HG02852 (cell line): ENCODE measurements at regions not wholly inside any gene's neighbourhood (a gene's known extent, or its start where the extent isn't known, plus 50 kb on each side); places are given as distances from the start of the nearest gene placed in this dataset.
"Not testable (repeated sequence)": the region's sequence is repeated elsewhere in the genome, so short reads cannot be mapped to it uniquely, and the experiment has no call there.

Experiments used
- ATAC-seq: cut with Tn5 transposase; IDR thresholded peaks from one replicate; pipeline ENCODE4 v1.9.1; 2021; ENCODE audit warnings: mild to moderate bottlenecking, moderate library complexity; ENCODE audit not compliant: unreplicated experiment

DNA sequence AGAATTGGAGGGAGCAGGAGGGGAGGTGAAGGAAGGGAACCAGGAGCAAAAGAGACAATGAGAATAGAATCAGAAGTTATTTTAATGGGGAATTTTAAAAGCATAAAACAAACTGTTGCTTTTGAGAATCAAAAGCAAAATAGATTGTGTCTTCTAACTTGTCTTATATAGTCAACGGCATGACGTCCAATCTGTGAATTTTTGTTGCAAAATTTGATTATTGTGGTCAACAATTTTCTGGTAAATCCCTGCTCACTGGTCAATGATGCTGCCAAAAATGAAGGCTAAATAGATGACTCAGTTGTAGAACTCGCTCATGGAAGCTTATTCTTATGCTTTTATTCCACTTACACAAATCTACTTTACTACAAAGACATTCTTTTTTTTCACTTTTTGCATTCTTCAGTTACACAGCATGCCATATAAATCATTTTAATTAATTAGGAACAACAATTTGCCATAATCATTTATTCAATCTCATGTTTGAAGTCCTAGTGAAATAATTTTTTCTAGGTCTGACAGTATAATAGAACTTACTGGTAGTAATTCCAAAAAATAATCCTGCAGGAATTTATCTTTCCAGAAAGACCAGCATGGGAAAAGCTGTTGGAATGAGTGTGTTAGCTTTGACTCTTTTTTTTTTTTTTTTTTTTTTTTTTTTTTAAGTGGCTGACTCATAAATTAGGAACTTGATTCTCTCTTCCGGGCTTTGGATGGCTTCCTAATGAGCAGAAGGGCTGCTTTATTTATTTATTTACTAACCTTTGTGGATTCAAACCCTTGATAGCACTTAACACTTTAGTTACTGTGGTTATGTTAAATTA, 256.9 kb downstream of the SPRY2 start:
- no peak for ATAC-seq

DNA sequence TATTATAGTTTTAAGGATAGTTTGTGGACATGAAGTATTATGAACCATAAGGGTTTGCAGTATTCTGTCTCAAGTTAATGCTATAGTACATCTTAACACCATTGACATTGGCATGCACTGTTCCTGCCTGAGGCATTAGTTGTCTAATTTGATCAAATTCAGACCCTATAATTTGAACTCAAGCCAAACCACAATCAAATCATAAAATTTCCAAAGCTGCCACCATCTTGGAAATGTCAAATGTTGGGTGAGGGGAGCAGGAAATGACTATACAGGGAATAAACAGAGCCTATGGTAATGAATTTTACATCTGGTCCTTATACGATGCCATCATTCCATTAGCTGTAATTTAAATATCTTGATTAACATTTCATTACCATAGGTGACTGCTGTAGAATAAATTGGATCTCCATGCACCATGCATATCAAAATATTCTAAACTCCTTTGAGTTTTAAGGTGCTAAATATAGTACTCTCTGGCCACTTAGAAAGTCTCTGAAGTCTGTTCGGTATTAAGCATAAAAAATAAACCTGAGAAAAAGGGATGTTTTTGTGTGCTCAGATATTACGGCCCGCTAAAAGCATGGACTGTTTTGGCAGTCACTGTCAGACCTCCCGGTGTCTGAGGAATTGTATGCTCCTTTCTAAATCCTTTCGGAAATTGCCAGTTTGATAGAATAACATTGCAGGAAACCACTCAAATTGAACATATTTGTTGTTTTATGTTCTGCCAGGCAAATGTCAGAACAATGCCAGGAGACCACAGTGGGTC, 257.7 kb downstream of the SPRY2 start:
- no peak for ATAC-seq

DNA sequence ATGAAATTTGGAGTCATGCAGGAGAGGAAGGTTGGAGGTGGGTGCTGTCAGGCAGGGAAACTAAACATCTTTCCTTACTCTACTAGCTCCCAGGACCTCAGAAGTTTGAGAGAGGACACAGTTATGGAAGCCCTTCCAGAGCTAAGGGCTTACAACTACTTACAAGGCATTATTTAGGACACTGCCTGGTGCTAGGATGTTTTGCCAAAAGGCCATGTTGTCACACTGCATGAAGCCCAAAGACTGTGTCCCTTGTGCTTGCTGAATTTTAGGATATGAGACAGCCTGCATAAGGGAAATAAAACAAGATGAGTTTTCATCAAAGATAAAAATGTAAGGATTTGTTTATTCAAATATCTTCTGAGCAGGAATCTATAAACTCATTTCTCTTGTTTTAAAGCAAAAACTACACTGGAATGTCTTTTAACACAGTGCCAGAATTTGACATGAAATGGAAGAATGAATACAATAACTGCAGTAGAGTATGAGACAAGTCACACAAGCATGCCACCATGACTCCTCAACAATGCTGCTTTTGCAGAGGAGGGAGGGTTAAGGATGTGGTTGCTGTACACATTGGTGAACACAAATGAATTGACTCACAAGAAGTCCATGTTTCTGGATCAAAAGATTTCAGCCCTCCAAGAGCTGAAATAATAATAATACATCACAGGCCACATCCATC, 258.4 kb downstream of the SPRY2 start:
- ATAC-seq, result no peak

DNA sequence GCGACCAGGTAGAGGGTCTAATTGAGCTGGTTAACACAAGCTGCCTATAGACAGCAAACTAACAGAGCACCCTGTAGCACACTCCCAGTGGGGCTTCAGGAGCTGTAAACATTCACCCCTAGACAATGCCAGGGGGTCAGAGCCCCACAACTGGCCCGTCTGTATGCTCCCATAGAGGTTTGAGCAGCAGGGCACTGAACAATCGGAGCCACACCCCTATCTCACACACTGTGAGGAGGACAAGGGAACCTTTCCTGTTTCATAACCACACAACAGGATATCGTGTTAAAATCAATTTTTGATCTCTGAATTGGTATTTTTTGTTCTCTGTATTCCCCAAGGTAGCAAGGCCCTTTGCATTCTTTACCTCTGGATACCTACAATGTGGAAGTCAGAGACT, 266.1 kb downstream of the SPRY2 start:
- no peak for ATAC-seq

DNA sequence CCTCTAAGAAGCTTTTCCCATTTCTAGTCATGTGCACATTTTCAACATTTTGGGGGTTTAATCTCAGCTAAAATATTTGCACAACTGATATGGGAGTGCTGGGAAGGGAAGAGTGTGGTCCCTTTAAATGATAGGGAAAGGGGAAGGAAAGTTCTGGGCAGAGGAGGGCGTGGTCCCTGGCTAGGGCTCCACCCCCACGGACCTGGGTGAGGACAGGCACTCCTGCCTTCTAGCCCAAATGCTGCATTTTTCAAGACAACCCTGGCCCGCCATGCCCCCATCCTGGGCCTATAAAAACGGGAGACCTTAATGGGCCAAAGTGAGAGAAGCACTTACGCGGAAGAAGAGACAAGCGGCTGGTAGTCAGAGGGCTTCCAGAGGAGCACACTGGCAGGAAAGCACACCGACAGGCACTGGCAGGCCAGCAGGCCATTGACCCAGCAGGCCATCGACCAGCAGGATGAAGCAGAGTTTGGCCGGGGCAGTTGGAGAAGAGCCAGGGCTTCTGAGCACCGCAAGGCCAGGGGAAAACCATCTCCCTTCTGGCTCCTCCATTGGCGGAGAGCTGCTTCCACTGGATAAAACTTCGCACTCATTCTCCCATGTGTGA, 266.7 kb downstream of the SPRY2 start:
- ATAC-seq, result no peak

DNA sequence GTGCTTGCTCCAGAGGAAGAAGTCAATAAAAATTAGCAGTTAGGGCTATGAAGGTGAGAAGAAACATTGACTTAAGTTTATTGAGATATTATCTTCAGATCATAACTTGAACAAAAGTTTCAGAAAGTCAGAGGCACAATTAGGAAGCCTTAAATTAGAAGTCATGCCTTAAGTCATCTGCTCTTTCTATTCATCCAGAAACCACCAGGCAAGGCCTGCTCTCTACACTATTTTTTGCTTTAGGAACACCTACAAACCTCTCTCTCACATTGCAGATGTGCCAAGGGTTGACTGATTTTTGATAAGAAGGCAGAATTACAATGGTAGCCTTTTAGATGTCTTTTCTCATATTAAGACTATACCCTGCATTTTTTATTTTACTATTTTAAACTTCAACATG, 268.7 kb downstream of the SPRY2 start:
- no peak for ATAC-seq

DNA sequence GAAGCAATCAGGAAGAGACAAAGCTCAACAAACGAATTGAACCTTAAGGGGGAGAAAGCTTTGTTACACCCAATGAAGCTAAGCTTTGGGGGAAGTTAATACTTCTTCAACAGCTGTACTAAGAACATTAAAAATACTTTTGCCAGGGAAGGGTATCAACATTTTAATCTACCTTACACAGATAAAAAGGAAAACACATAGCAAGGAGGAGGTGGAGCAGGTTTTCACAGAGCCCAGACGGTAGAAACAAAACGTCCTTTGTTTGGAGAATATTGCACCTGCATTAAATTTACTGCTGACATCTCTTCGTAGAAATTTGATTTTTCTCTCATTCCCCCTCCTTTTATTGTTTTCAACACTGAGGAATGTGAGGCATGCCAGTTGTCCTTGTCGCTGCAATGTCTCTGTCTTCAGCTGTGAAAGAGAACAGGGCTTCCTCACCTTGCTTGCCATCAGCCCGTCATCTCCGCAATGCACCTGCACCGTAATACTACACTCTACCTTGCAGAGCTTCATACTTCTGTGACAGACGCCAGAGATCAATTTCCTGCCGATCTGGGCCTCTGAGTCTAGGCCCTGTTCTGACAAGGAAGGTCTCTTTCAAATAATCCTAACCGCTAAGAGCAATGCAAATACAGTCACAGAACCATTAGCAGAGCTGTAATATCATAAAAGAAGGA, 270.8 kb downstream of the SPRY2 start:
- no peak for ATAC-seq

DNA sequence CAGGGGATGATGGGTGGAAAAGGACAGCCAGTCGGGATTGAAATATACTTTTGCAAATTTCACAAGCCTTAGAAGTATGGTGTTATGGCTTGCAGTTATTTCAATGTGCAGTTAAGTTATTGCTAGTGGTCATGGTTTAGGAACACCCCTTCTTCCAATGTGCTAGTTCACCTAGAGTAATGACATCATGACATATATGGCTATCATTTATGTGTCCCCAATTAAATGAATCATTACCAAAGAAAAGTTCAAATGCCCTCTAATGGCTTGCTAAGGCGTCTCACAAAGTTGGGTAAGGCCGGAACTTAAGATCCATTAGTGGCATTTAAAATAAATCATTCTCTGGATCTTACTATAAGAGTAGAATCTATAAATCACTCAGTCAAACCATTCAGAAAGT, 271.6 kb downstream of the SPRY2 start:
- ATAC-seq, result no peak

DNA sequence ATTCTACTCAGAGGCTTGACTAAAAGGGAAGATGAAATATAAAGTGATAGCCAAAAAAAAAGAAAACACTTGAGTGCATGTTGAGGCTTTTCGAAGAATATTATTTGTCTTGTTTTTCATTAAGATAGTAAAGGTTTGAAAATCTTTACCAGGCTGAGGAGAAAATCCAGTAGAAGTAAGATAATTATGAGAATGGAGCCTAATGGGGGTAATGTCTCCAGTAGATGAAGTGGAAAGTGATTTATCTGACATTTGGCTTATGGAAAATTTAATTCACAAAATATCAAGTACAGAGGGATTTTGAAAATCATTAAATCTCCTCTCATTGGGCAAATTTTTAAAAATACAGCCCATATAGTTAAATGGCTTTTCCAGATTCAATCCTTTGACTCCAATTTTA, 274.9 kb downstream of the SPRY2 start:
- no peak for ATAC-seq

DNA sequence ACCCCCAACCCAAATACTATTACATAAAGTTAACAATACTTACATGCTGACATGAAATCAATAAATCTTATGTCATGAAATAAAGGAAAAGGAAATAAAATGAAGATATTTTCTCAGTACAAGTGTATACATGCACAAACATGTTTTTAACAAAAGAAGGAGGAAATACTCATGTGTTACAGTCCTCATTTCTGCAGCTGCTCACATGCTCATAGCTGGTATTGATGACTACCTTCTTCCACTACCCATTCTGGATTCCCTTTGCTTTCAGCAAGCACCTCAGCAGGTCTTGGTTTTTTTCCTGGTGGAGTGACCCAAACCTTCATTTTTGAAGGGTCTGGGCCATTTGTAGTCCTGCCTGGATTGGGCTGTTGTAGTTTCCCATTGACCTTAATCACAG, 278.5 kb downstream of the SPRY2 start:
- not testable (repeated sequence) for ATAC-seq

DNA sequence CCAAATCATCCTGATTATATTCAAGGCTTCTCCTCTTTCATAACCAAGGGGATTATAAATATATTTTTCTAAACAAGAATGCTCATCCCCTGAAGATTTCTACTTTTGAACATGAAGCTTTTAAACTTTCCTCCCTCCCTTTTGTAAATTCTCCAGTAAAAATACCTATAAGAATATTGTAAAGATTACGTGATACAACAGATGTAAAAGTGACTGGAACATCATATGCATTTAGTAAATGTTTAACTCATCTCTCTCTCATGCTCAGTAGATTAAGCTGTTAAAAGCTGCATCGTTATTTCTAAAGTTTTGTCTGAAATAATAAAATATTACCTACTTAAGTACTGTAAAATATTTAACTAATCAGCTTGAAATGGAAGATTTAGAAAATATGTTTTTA, 281.1 kb downstream of the SPRY2 start:
- ATAC-seq, result no peak

DNA sequence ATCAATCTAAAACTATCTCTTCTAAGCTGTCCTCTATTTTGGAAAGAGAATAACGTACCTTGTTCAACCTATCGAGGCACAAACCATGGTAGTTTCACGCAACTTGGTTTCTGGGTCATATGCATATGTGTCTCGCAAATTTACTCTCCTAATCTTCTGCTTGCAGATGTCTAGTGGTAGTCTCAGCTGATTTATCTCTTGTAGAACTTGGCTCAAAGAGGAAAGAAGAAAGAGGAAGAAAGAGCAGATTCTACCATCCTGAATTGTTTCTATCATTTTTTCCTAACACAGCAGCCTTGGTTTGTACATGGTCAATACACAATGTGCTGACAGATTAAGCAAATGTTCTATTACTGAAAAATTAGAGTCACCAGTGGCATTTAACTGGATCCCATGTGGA, 282.3 kb downstream of the SPRY2 start:
- no peak for ATAC-seq

DNA sequence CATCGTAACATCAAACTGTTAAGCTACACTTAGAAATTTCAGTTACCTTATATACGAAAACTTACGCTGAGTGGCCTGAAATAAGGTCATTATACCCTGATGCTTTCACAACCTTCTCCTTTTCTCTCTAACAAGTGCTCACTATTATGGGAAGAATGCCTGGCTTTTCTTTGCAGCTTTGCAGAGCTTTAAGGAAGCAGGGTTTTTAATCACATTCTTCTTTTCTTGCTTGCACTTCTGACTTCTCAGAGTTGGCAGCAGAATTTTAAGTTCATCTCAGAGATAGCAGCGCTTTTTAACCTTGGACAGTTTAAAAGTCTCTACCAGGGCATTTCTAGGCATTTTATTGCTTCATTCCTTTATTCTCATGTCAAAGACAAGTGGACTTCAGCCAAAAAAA, 285.1 kb downstream of the SPRY2 start:
- ATAC-seq, result no peak

DNA sequence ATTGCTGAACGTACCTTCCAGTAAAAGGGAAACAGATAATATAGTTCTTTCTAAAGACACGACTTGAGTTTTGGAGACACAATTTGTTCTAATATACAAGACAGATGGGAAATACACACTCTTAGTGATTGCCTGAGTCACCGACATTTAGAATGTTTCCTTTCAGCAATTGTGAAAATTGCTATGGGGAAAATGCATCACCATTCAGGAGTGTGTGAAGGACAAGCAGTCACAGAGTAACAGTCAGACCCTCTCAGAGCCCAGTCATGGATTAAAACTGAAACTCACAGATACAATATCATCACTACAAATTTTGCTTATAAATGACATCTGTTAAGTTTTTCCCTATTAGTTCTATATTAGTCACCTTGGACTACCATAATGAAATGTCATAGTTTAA, 286.1 kb downstream of the SPRY2 start:
- no peak for ATAC-seq

DNA sequence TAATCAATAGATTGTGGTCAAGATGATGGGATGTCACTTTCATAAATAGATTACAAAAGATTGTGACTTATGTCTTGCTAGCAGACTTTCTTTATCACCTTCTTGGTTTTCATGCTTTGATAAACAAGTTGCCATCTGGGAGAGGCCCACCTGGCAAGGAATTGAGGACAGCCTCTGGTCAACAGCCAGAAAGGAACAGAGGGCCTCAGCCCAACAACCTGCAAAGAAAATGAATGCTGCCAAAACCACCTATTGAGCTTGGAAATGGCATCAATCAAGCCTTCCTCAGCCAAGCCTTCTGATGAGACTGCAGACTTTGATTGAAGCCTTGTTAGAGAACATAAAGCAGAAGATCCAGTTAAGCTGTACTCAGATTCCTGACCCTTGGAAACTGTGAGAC, 288.6 kb downstream of the SPRY2 start:
- no peak for ATAC-seq

DNA sequence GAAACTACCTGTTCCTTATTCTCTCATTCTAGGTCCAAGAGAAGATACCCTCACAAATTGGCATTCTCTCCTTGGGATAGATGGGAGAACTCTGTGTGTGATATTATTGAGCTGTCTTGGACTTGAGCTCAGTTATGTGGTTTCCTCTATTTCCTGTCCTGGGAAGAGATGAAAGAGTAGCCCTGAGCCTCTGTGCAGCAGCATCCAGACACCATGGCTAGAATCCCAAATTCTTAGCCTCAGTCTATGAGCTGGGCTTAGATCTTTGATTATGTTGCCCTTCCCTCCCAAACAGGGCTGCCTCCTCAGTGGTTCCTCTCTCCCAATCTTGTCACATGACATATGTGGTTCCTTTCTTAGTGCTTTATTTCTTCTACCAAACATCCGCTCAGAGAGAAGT, 290.7 kb downstream of the SPRY2 start:
- ATAC-seq, result no peak

DNA sequence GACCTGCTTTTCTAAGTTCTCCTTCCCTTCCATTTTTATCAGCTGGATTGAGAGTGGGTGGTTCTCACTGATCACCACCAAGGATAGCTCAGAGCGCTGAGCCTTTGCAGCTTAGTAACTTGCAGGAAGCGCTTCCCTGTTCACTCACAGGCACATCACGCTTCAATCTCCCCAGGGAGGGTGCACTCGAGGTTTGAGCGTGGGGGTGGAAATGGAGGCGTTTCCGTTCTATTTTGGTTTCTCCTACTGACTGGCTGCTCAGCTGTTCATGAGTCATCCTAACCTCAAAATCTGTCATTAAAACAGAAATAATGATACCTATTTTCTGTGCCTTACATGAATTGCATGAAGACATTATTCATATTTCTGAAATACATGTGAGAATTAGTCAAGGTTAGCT, 292.1 kb downstream of the SPRY2 start:
- peak; percentile 98 for ATAC-seq

DNA sequence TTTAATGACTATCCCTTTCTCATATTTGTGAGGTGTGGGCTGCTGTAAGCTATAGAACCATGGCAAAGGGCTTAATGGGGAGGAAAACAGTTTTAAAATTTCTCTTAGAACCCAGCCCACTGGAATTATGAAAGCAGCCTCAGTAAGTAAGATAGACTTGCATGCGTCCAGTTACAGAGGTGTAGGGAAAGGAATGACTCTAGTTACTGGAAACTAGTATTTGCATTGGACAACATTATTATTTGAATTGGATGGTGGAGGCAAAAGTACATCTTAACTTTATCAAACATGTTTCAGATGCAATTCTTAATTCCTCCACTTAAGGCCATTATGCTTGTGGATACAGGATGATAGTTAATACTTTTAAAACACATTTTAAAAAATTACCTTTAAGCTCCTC, 292.9 kb downstream of the SPRY2 start:
- ATAC-seq, result no peak

DNA sequence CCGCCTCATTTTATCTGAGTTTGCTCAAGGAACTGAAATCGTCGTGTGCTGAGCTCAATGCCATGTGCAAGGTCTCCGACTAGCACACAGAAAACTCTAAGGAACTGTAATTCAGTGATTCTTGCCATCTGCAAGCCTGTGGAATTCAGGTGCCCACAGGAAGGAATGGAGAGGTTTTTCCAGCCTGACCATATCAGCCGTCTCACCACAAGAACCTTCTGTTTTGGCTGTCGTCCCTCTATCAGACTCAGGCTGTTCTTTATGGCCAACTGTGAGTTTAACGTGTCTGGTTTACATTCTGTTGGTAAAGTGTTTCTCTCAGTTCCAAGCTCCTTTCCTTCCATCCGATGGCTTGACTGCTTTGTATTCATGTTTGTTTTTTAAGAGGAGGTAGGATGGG, 293.5 kb downstream of the SPRY2 start:
- ATAC-seq, result no peak

DNA sequence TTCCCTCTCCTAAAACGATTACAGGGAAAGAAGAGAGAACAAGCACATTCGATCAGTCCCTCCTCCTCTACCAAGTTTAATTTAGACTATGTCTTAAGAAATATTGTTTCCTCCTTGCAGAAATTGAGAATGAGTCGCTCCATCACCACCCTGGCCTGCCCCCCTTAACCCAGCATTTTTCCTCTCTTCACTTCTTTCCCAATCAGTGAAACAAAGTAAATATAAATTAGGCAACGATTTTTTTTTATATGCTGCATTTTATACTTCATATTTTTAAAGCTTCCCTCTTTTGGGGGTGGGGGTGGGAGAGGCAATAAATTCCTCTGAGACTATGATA, 300.0 kb downstream of the SPRY2 start:
- no peak for ATAC-seq
